ENCODE measurements at regions not wholly inside any gene's neighbourhood (a gene's known extent, or its start where the extent isn't known, plus 50 kb on each side); places are given as distances from the start of the nearest gene placed in this dataset.
A peak's percentile ranks its signal among the peaks of the same experiment; 100 is the strongest.

GRCh38 chr14:98133806-98134205, 1138.2 kb downstream of the BCL11B start:
- DNase-seq = no peak
- ATAC-seq = no peak
- intact Hi-C loops (cut with DNase I, micrococcal nuclease) = loop anchor here in 1 of 2 donors (10.0 kb wide), 1 partner anchor 1131 kb away; no protein-coding TSS in a partner anchor

- DNase-seq (no peak), ATAC-seq (no peak)
- intact Hi-C loops (cut with DNase I, micrococcal nuclease) = loop anchor here in 1 of 2 donors (10.0 kb wide), 1 partner anchor 1129 kb away; no protein-coding TSS in a partner anchor
Observed at GRCh38 chr14:98136012-98136789, 1135.8 kb downstream of the BCL11B start.

- no peak for DNase-seq
- intact Hi-C loops (cut with DNase I, micrococcal nuclease) = loop anchor here in 1 of 2 donors (10.0 kb wide), 1 partner anchor 1127 kb away; no protein-coding TSS in a partner anchor
- no peak for ATAC-seq
Observed at GRCh38 chr14:98137131-98138025, 1134.6 kb downstream of the BCL11B start.

GRCh38 chr14:98138666-98139065, 1133.3 kb downstream of the BCL11B start:
- ATAC-seq (peak; percentile 62), DNase-seq (peak in 1 of 2 donors; percentile 17)
- intact Hi-C loops (cut with DNase I, micrococcal nuclease) = loop anchor here in 1 of 2 donors (10.0 kb wide), 1 partner anchor 1126 kb away; no protein-coding TSS in a partner anchor

GRCh38 chr14:98140862-98141530, 1131.0 kb downstream of the BCL11B start:
- ATAC-seq (no peak), DNase-seq (no peak)
- intact Hi-C loops (cut with DNase I, micrococcal nuclease) = no loop called here

GRCh38 chr14:98143566-98143965, 1128.4 kb downstream of the BCL11B start:
- no peak for DNase-seq
- no peak for ATAC-seq
- intact Hi-C loops (cut with DNase I, micrococcal nuclease) = no loop called here

GRCh38 chr14:98144964-98145363, 1127.0 kb downstream of the BCL11B start:
- DNase-seq (no peak), ATAC-seq (no peak)
- intact Hi-C loops (cut with DNase I, micrococcal nuclease) = no loop called here

- ATAC-seq (no peak), DNase-seq (no peak)
- intact Hi-C loops (cut with DNase I, micrococcal nuclease) = no loop called here
Observed at GRCh38 chr14:98146416-98146815, 1125.6 kb downstream of the BCL11B start.

- intact Hi-C loops (cut with DNase I, micrococcal nuclease) = no loop called here
- DNase-seq (no peak), ATAC-seq (no peak)
Observed at GRCh38 chr14:98154254-98154653, 1117.7 kb downstream of the BCL11B start.

GRCh38 chr14:98156411-98156810, 1115.6 kb downstream of the BCL11B start:
- ATAC-seq = no peak

GRCh38 chr14:98160901-98161300, 1111.1 kb downstream of the BCL11B start:
- no peak for ATAC-seq

More at GRCh38 chr14:98156411-98156810, 1115.6 kb downstream of the BCL11B start:
- intact Hi-C loops (cut with DNase I, micrococcal nuclease) = no loop called here
- no peak for DNase-seq

GRCh38 chr14:98161356-98161755, 1110.6 kb downstream of the BCL11B start:
- intact Hi-C loops (cut with DNase I, micrococcal nuclease) = no loop called here
- ATAC-seq (no peak), DNase-seq (no peak)

More at GRCh38 chr14:98160901-98161300, 1111.1 kb downstream of the BCL11B start:
- no peak for DNase-seq
- intact Hi-C loops (cut with DNase I, micrococcal nuclease) = no loop called here

- DNase-seq = no peak
- ATAC-seq = no peak
- intact Hi-C loops (cut with DNase I, micrococcal nuclease) = no loop called here
Observed at GRCh38 chr14:98162856-98163805, 1108.9 kb downstream of the BCL11B start.

- ATAC-seq = no peak
- intact Hi-C loops (cut with DNase I, micrococcal nuclease) = no loop called here
- DNase-seq = no peak
Observed at GRCh38 chr14:98163873-98164272, 1108.1 kb downstream of the BCL11B start.

- intact Hi-C loops (cut with DNase I, micrococcal nuclease) = no loop called here
- DNase-seq (no peak), ATAC-seq (no peak)
Observed at GRCh38 chr14:98165976-98166375, 1106.0 kb downstream of the BCL11B start.

GRCh38 chr14:98167275-98167674, 1104.7 kb downstream of the BCL11B start:
- DNase-seq (no peak), ATAC-seq (no peak)
- intact Hi-C loops (cut with DNase I, micrococcal nuclease) = no loop called here

GRCh38 chr14:98167705-98168104, 1104.3 kb downstream of the BCL11B start:
- intact Hi-C loops (cut with DNase I, micrococcal nuclease) = no loop called here
- DNase-seq (no peak), ATAC-seq (no peak)
